ENCODE measurements at regions not wholly inside any gene's neighbourhood (a gene's known extent, or its start where the extent isn't known, plus 50 kb on each side); places are given as distances from the start of the nearest gene placed in this dataset.

- WGBS, 2 donors: 61 to 68% methylated on average over 1 of the region's 1 CpG
- no peaks in the 10 kb centered on the region for H3K4me1 ChIP-seq
- intact Hi-C loops (cut with DNase I): no loop called here
- H3K4me3 ChIP-seq: no peak overlapping the region
- DNase-seq: no peak
- H3K27me3 ChIP-seq: no peaks in the 10 kb centered on the region
- TF ChIP-seq CTCF (IDR thresholded peaks at IDR 0.05): no peak
- no peak for TF ChIP-seq EP300 (IDR thresholded peaks at IDR 0.05)
- no peak for TF ChIP-seq POLR2AphosphoS5 (IDR thresholded peaks at IDR 0.05)
- no peak for TF ChIP-seq POLR2A (IDR thresholded peaks at IDR 0.05)
- no peak overlapping the region for H3K27ac ChIP-seq
- H3K9me3 ChIP-seq: no peaks in the 10 kb centered on the region
- no peaks in the 10 kb centered on the region for H3K36me3 ChIP-seq
Measured at GRCh38 chr1:98059620-98060019, 138.8 kb upstream of the DPYD start.

GRCh38 chr1:98058676-98059075 lies 137.8 kb upstream of the DPYD start:
- intact Hi-C loops (cut with DNase I): no loop called here
- no peaks in the 10 kb centered on the region for H3K36me3 ChIP-seq
- peaks cover 0 to 4% (median 1%) of the 10 kb centered on the region in 4 donors for H3K4me1 ChIP-seq
- no peak overlapping the region for H3K4me3 ChIP-seq
- TF ChIP-seq CTCF (IDR thresholded peaks at IDR 0.05): no peak
- TF ChIP-seq EP300 (IDR thresholded peaks at IDR 0.05): no peak
- peaks cover 0 to 3% (median 0%) of the 10 kb centered on the region in 3 donors for H3K27me3 ChIP-seq
- no peaks in the 10 kb centered on the region for H3K9me3 ChIP-seq
- no peak for DNase-seq
- 51 to 60% methylated on average over 2 of the region's 2 CpGs for WGBS, 2 donors
- no peak overlapping the region for H3K27ac ChIP-seq

- WGBS, 2 donors: 82 to 88% methylated on average over 2 of the region's 2 CpGs
- Histone ChIP-seq H3K27ac (no peak overlapping the region), H3K36me3 (no peaks in the 10 kb centered on the region), H3K4me3 (no peak overlapping the region), H3K9me3 (no peaks in the 10 kb centered on the region), H3K27me3 (peaks cover 0 to 14% (median 0%) of the 10 kb centered on the region in 3 donors), H3K4me1 (peaks cover 0 to 9% (median 6%) of the 10 kb centered on the region in 4 donors)
- intact Hi-C loops (cut with DNase I): no loop called here
- DNase-seq: no peak
- TF ChIP-seq POLR2AphosphoS5 (IDR thresholded peaks at IDR 0.05): no peak
- no peak for TF ChIP-seq CTCF (IDR thresholded peaks at IDR 0.05)
- no peak for TF ChIP-seq POLR2A (IDR thresholded peaks at IDR 0.05)
- no peak for TF ChIP-seq EP300 (IDR thresholded peaks at IDR 0.05)
Measured at GRCh38 chr1:98057236-98057910, 136.5 kb upstream of the DPYD start.

GRCh38 chr1:98056781-98057180 lies 135.9 kb upstream of the DPYD start:
- WGBS, 2 donors: 64 to 74% methylated on average over 3 of the region's 3 CpGs
- TF ChIP-seq EP300 (IDR thresholded peaks at IDR 0.05) (no peak), CTCF (IDR thresholded peaks at IDR 0.05) (no peak), POLR2A (IDR thresholded peaks at IDR 0.05) (no peak), POLR2AphosphoS5 (IDR thresholded peaks at IDR 0.05) (no peak)
- Histone ChIP-seq H3K36me3 (no peaks in the 10 kb centered on the region), H3K27me3 (peaks cover 0 to 20% (median 0%) of the 10 kb centered on the region in 3 donors), H3K4me3 (no peak overlapping the region), H3K4me1 (peaks cover 0 to 9% (median 6%) of the 10 kb centered on the region in 4 donors), H3K27ac (no peak overlapping the region), H3K9me3 (no peaks in the 10 kb centered on the region)
- DNase-seq: no peak
- intact Hi-C loops (cut with DNase I): no loop called here

- no peak for DNase-seq
- TF ChIP-seq EP300 (IDR thresholded peaks at IDR 0.05) (no peak), POLR2AphosphoS5 (IDR thresholded peaks at IDR 0.05) (no peak), POLR2A (IDR thresholded peaks at IDR 0.05) (no peak), CTCF (IDR thresholded peaks at IDR 0.05) (no peak)
- Histone ChIP-seq H3K4me1 (peaks cover 0 to 9% (median 6%) of the 10 kb centered on the region in 4 donors), H3K4me3 (no peak overlapping the region), H3K9me3 (no peaks in the 10 kb centered on the region), H3K27me3 (peaks cover 0 to 22% (median 3%) of the 10 kb centered on the region in 3 donors), H3K36me3 (no peaks in the 10 kb centered on the region), H3K27ac (no peak overlapping the region)
- WGBS, 2 donors: 32 to 77% methylated on average over 7 of the region's 7 CpGs
- intact Hi-C loops (cut with DNase I): loop anchor here (2.0 kb wide), 1 partner anchor 1089 kb away; no protein-coding TSS in a partner anchor
Measured at GRCh38 chr1:98055457-98055856, 134.6 kb upstream of the DPYD start.
